ENCODE measurements at regions not wholly inside any gene's neighbourhood (a gene's known extent, or its start where the extent isn't known, plus 50 kb on each side); places are given as distances from the start of the nearest gene placed in this dataset.

DNA sequence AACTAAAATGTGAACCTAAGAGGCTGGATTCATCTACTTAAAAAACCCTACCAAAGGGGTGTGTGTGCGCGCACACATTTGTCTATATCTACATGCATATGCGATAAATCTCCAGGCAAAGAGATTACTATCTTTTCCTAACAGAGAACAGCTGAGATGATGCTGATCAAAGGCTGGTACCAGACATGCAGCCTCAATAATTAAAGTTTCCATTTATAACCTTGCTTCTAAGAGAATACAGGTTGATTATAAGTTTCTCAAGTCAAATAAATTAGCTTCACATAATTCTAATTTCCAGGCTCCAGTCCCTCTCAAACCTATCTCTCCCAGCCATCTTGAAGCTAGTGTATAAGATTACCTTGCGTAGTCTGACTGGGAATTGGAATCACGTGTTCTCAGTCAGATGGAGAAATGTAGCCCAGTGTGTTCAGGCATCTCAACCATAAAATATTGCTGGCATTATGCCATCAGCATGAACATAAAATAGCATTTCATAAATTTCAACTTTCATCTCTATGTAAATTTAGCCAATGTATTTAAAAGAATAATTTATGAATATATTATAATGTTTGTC lies 1062.0 kb downstream of the XPNPEP1 start:
- Histone ChIP-seq H3K27me3 (replicated peaks in 1 of 4; ENCODE audit: control extremely low read depth in 1 of 4, control insufficient read depth in 3 of 4, insufficient read depth in 4 of 4, low read length in 3 of 4) (no peaks in the 10 kb centered on the region), H3K4me3 (ENCODE audit: control extremely low read depth in 1 of 5, extremely low read depth in 1 of 5, insufficient read depth in 1 of 5, low read depth in 2 of 5, low read length in 4 of 5) (no peak overlapping the region), H3K27ac (ENCODE audit: low read length in 2 of 2) (no peak overlapping the region), H3K36me3 (replicated peaks in 1 of 2; ENCODE audit: control extremely low read depth in 1 of 2, control insufficient read depth in 1 of 2, extremely low read depth in 1 of 2, insufficient read depth in 2 of 2, low read length in 1 of 2) (no peaks in the 10 kb centered on the region), H3K9ac (ENCODE audit: low read length) (no peak overlapping the region), H3K4me1 (ENCODE audit: control insufficient read depth in 2 of 2, insufficient read depth in 2 of 2, low read length in 2 of 2) (no peaks in the 10 kb centered on the region), H3K79me2 (ENCODE audit: control insufficient read depth, insufficient read depth, low read length) (no peaks in the 10 kb centered on the region), H4K20me1 (ENCODE audit: control insufficient read depth, insufficient read depth, low read length, poor library complexity, severe bottlenecking) (no peaks in the 10 kb centered on the region), H3K9me3 (ENCODE audit: control extremely low read depth in 1 of 3, control insufficient read depth in 2 of 3, insufficient read depth in 1 of 3, low read length in 2 of 3) (no peaks in the 10 kb centered on the region), H2AFZ (ENCODE audit: insufficient read depth, low read depth, low read length, poor library complexity, severe bottlenecking) (no peak overlapping the region), H3K4me2 (replicated peaks; ENCODE audit: low read depth, low read length, poor library complexity, severe bottlenecking) (no peak overlapping the region)
- ATAC-seq (ENCODE audit: low read depth), result no peak
- intact Hi-C loops (cut with micrococcal nuclease), result no loop called here
- POLR2A ChIA-PET, result no interaction called here
- no CpG with 5 or more reads among the region's 5 CpGs for WGBS (ENCODE audit: insufficient coverage)
- no peak overlapping the region for H3K4me3 Mint-ChIP-seq
- H3K9me3 Mint-ChIP-seq (ENCODE audit: insufficient read depth), result peaks cover 3% of the 10 kb centered on the region
- no peak for DNase-seq
- H3K4me1 Mint-ChIP-seq, result no peaks in the 10 kb centered on the region
- CTCF ChIA-PET, result no interaction called here
- H3K27ac Mint-ChIP-seq, result no peak overlapping the region
- no peaks in the 10 kb centered on the region for H3K27me3 Mint-ChIP-seq
- TF ChIP-seq, protein P1, sequence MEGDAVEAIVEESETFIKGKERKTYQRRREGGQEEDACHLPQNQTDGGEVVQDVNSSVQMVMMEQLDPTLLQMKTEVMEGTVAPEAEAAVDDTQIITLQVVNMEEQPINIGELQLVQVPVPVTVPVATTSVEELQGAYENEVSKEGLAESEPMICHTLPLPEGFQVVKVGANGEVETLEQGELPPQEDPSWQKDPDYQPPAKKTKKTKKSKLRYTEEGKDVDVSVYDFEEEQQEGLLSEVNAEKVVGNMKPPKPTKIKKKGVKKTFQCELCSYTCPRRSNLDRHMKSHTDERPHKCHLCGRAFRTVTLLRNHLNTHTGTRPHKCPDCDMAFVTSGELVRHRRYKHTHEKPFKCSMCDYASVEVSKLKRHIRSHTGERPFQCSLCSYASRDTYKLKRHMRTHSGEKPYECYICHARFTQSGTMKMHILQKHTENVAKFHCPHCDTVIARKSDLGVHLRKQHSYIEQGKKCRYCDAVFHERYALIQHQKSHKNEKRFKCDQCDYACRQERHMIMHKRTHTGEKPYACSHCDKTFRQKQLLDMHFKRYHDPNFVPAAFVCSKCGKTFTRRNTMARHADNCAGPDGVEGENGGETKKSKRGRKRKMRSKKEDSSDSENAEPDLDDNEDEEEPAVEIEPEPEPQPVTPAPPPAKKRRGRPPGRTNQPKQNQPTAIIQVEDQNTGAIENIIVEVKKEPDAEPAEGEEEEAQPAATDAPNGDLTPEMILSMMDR (IDR thresholded peaks at IDR 0.05), result no peak
- TF ChIP-seq EZH2 (IDR thresholded peaks at IDR 0.05; ENCODE audit: borderline replicate concordance, insufficient read depth, low read depth, low read length, poor library complexity, severe bottlenecking), result no peak

DNA sequence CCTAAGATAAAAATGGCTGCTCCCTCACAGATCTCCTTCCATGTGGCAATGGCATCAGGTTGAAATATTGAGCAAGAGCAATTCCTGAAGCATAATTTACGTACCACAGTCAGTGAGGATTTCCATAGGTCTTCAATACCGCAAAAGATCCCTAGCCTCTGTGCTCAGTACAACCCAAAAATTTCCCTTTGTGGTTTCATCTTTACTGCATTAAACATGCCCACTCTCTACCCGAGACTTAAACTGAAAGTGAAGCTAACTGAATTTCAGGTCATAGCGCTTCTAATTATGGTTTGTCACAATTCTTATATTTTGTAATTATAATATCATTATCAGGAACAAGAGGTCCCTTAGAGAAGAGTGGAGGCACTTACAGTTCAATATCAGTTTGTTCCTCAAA lies 1071.1 kb downstream of the XPNPEP1 start:
- peaks cover 36% of the 10 kb centered on the region for H3K4me1 Mint-ChIP-seq
- Histone ChIP-seq H3K36me3 (replicated peaks in 1 of 2; ENCODE audit: control extremely low read depth in 1 of 2, control insufficient read depth in 1 of 2, extremely low read depth in 1 of 2, insufficient read depth in 2 of 2, low read length in 1 of 2) (no peaks in the 10 kb centered on the region), H3K4me3 (ENCODE audit: control extremely low read depth in 1 of 5, extremely low read depth in 1 of 5, insufficient read depth in 1 of 5, low read depth in 2 of 5, low read length in 4 of 5) (peak overlapping the region in 3 of 5 experiments; percentile 7 to 52 (median 25)), H3K27ac (ENCODE audit: low read length in 2 of 2) (no peak overlapping the region), H3K9me3 (ENCODE audit: control extremely low read depth in 1 of 3, control insufficient read depth in 2 of 3, insufficient read depth in 1 of 3, low read length in 2 of 3) (no peaks in the 10 kb centered on the region), H4K20me1 (ENCODE audit: control insufficient read depth, insufficient read depth, low read length, poor library complexity, severe bottlenecking) (no peaks in the 10 kb centered on the region), H3K79me2 (ENCODE audit: control insufficient read depth, insufficient read depth, low read length) (no peaks in the 10 kb centered on the region), H3K4me2 (replicated peaks; ENCODE audit: low read depth, low read length, poor library complexity, severe bottlenecking) (peak overlapping the region; percentile 50), H3K4me1 (ENCODE audit: control insufficient read depth in 2 of 2, insufficient read depth in 2 of 2, low read length in 2 of 2) (peaks cover 34 to 36% of the 10 kb centered on the region in 2 donors), H3K9ac (ENCODE audit: low read length) (peak overlapping the region; percentile 56), H3K27me3 (replicated peaks in 1 of 4; ENCODE audit: control extremely low read depth in 1 of 4, control insufficient read depth in 3 of 4, insufficient read depth in 4 of 4, low read length in 3 of 4) (no peaks in the 10 kb centered on the region), H2AFZ (ENCODE audit: insufficient read depth, low read depth, low read length, poor library complexity, severe bottlenecking) (no peak overlapping the region)
- ChIA-PET POLR2A (no interaction called here), CTCF (no interaction called here)
- TF ChIP-seq, protein P1 (IDR thresholded peaks at IDR 0.05), result no peak
- TF ChIP-seq EZH2 (IDR thresholded peaks at IDR 0.05; ENCODE audit: borderline replicate concordance, insufficient read depth, low read depth, low read length, poor library complexity, severe bottlenecking), result no peak
- H3K27ac Mint-ChIP-seq, result peak overlapping the region; percentile 23
- H3K9me3 Mint-ChIP-seq (ENCODE audit: insufficient read depth), result no peaks in the 10 kb centered on the region
- ATAC-seq (ENCODE audit: low read depth) (peak; percentile 62), DNase-seq (peak; percentile 47)
- H3K4me3 Mint-ChIP-seq, result peak overlapping the region; percentile 78
- no peaks in the 10 kb centered on the region for H3K27me3 Mint-ChIP-seq
- intact Hi-C loops (cut with micrococcal nuclease), result no loop called here
- 44% methylated on average over 2 of the region's 4 CpGs for WGBS (ENCODE audit: insufficient coverage)

Data from B cell (primary cell).